Coronary artery (tissue), 2 donors: ENCODE measurements at regions not wholly inside any gene's neighbourhood (a gene's known extent, or its start where the extent isn't known, plus 50 kb on each side); places are given as distances from the start of the nearest gene placed in this dataset.

ENCODE experiments used
- DNase-seq: peaks from one replicate; pipeline ENCODE4 v3.0.0-alpha.2; 2017; ENCODE audit warnings: low spot score
- H3K27ac ChIP-seq, 2 donors: fragments of 200-600 bp; sonication (generic); one replicate each; pipeline ENCODE4 v1.5.1; 2016 to 2019
- H3K4me3 ChIP-seq: fragments of 200-600 bp; sonication (generic); 2 replicates; pipeline ENCODE4 v1.5.1; 2016; ENCODE audit warnings: mild to moderate bottlenecking, moderate library complexity
- TF ChIP-seq, protein P1 (sequence below): fragments of 200-600 bp; sonication (generic); IDR thresholded peaks from one replicate; pipeline ENCODE4 v1.5.1; 2019; ENCODE audit warnings: antibody characterized with exemption

DNA sequence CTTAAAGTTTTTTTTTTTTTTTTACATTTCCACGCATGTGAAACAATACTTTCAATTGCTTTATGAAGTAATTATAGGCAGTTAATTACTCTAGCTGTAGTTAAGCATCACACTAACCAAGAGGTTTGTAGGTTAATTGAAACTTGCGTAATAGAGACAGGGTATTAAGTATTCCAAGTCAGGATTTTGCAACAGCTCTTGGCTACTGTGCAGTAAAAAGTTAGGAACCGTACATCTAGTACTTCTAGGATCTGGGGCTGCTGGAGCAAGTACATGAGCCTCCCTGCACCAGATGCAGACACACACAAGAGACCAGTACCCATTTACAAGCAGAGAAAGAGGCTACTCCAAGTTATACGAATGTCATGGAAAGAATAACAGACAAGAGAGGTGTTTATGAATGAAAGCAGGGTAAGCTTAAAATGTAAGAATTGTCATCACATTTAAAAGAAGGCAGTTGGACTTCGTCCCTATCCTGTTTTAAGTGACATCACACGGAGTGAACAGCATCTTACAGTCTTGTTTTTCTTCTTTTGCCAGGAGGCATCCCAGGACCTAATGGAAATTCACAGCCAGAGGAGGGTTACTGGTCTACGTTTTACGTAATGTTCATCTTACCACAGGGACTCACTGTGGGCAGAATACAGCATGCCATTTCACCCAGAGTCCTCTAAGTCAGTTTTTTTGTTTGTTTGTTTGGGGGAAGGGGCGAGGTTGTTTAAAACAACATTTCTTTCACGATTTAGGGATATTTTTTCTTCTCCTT, 379.6 kb upstream of the PSMD7 start:
- Histone ChIP-seq H3K27ac (no peak overlapping the region), H3K4me3 (no peak overlapping the region)
- DNase-seq: no peak
- TF ChIP-seq, protein P1, sequence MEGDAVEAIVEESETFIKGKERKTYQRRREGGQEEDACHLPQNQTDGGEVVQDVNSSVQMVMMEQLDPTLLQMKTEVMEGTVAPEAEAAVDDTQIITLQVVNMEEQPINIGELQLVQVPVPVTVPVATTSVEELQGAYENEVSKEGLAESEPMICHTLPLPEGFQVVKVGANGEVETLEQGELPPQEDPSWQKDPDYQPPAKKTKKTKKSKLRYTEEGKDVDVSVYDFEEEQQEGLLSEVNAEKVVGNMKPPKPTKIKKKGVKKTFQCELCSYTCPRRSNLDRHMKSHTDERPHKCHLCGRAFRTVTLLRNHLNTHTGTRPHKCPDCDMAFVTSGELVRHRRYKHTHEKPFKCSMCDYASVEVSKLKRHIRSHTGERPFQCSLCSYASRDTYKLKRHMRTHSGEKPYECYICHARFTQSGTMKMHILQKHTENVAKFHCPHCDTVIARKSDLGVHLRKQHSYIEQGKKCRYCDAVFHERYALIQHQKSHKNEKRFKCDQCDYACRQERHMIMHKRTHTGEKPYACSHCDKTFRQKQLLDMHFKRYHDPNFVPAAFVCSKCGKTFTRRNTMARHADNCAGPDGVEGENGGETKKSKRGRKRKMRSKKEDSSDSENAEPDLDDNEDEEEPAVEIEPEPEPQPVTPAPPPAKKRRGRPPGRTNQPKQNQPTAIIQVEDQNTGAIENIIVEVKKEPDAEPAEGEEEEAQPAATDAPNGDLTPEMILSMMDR: no peak

DNA sequence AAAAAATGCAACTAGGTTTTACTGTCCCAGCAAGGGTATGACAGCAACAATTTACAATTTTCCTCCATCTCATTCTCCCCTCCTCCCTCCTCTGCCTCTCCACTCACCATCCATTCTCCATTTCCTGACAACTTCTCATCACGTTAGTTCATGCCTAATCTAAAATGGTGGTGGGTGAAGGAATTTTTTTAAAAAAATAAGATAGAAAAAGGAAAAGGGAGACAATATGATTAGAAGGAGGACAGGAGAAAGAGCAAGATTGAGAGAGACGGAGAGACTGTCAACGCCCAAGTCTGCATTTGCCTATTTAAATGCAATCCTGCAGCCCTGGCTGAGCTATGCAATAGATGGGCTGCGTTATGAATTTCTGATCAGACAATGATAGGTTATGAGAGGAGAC, 380.7 kb upstream of the PSMD7 start:
- H3K27ac ChIP-seq: no peak overlapping the region
- no peak overlapping the region for H3K4me3 ChIP-seq
- TF ChIP-seq, protein P1: no peak
- no peak for DNase-seq

DNA sequence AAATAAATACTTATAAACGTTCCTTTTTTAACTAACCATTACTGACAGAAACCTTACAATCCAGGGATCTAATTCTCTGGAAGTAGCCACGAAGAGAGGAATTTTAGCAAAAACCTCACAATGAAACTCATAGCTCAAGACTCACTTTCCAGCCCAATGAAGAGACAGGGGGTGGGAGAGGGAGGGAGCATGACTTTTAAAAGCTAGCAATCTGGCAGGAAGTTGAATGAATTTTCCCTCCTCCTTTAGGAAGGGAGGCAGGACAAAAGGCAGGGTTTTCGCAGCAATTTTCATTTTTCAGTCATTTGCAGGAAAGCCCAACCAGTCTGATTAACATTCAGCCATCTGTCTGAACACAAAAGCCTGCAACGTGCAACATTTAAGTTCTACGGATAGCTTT, 381.5 kb upstream of the PSMD7 start:
- no peak for DNase-seq
- no peak overlapping the region for H3K4me3 ChIP-seq

DNA sequence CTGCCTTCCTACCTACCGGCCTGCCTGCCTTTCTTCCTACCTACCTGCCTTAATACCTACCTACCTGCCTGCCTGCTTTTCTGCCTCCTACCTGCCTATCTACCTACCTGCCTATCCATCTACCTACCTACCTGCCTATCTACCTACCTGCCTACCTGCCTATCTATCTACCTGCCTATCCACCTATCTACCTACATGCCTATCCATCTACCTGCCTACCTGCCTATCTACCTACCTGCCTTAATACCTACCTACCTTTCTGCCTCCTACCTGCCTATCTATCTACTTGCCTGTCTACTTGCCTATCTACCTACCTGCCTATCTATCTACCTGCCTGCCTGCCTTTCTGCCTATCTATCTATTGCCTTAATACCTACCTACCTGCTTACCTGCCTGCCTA, 383.8 kb upstream of the PSMD7 start:
- H3K27ac ChIP-seq: no peak overlapping the region
- TF ChIP-seq, protein P1: no peak
- no peak for DNase-seq
- no peak overlapping the region for H3K4me3 ChIP-seq

More for the DNA sequence above, 381.5 kb upstream of the PSMD7 start:
- H3K27ac ChIP-seq: no peak overlapping the region
- TF ChIP-seq, protein P1: no peak

DNA sequence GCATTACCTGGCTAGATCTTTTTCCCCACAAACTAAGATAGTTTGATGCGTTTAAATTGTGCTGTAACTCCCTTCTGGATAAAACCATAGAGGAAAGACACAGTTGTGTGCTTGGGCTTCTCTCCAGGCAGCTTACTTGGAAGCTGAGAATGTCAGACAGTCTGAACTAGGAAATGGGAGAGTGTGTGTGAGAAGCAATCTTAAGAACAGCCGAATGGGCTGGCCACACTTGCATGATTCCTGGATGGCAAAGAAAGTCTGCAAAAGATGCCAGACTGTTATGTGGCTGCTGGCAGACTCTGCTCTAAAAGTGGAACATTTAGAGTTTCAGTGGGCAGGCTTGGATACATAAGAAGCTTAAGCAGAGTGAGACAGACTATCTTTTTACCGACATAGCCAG, 384.3 kb upstream of the PSMD7 start:
- Histone ChIP-seq H3K27ac (no peak overlapping the region), H3K4me3 (no peak overlapping the region)
- TF ChIP-seq, protein P1: no peak
- DNase-seq: no peak

DNA sequence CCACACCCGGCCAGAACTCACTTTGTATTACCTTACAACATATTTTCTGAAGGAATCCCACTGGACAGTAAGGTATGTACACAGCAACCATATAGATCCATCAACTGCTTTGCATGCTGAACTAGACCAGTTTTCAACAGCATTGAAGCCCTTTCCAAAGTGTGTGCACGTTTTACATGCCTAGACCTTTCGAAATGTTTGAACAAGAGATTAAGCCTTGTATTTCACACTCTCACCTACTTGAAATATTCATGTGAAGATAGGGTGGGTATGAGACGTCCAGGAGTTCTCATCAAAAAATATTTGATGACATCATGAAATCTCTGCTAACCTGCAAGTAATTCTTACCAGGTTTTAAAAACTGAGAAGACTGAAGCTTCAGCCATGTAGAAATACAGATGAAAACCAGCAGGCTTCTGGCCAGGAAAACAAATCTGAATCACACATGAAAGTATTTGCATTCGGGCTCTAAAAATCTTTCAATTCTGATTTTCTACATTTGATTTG, 387.0 kb upstream of the PSMD7 start:
- TF ChIP-seq, protein P1: no peak
- DNase-seq: no peak
- Histone ChIP-seq H3K4me3 (no peak overlapping the region), H3K27ac (no peak overlapping the region)

DNA sequence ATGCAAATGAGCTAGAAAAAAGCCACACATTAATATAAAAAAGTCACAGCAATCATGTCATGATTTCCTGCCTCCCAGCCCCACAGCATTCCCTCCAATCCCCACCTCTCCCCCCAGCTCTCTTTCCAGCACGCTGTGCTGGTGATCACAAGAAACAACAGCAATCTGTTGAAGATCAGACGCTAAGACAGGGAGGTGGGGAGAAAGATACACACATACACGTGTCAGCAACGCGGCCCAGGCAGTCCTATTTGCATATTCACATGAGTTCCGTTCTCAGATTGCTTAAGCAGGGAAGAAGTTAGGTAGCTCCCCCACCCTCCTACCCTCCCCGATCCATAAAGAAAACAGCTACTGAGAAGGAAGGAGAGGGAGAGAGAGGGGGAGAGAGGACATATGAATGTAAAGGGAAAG, 405.5 kb upstream of the PSMD7 start:
- TF ChIP-seq, protein P1: no peak
- no peak for DNase-seq
- peak overlapping the region; percentile 36 for H3K4me3 ChIP-seq
- H3K27ac ChIP-seq: no peak overlapping the region
